Activated CD4-positive, alpha-beta T cell treated with anti-CD3 and anti-CD28 coated beads, Interleukin-2, amount 10 ng/mL, durations not matched to agents 24 days and 14 days (primary cell): ENCODE measurements at regions not wholly inside any gene's neighbourhood (a gene's known extent, or its start where the extent isn't known, plus 50 kb on each side); places are given as distances from the start of the nearest gene placed in this dataset.
"Not testable (repeated sequence)": the region's sequence is repeated elsewhere in the genome, so short reads cannot be mapped to it uniquely, and the experiment has no call there.

ENCODE experiments used
- DNase-seq: peaks from one replicate; pipeline ENCODE4 v3.0.0; 2022
- H3K27ac Mint-ChIP-seq: one replicate; pipeline ENCODE4 v1.8.0; 2022; ENCODE audit warnings: mild to moderate bottlenecking, mixed read lengths
- H3K27me3 Mint-ChIP-seq: one replicate; pipeline ENCODE4 v1.8.0; 2022; ENCODE audit warnings: mixed read lengths
- H3K36me3 Mint-ChIP-seq: one replicate; pipeline ENCODE4 v1.8.0; 2022; ENCODE audit warnings: low read depth, mild to moderate bottlenecking, mixed read lengths
- H3K4me1 Mint-ChIP-seq: one replicate; pipeline ENCODE4 v1.8.0; 2021; ENCODE audit warnings: mixed read lengths
- H3K4me3 Mint-ChIP-seq: one replicate; pipeline ENCODE4 v1.8.0; 2022; ENCODE audit warnings: mild to moderate bottlenecking, moderate library complexity, mixed read lengths
- H3K9me3 Mint-ChIP-seq: one replicate; pipeline ENCODE4 v1.8.0; 2021; ENCODE audit warnings: mixed read lengths
- intact Hi-C: fragments of 100-400 bp; cut with micrococcal nuclease; formaldehyde crosslinking; loops from one replicate; pipeline ENCODE4 v1.15.1; 2023

DNA sequence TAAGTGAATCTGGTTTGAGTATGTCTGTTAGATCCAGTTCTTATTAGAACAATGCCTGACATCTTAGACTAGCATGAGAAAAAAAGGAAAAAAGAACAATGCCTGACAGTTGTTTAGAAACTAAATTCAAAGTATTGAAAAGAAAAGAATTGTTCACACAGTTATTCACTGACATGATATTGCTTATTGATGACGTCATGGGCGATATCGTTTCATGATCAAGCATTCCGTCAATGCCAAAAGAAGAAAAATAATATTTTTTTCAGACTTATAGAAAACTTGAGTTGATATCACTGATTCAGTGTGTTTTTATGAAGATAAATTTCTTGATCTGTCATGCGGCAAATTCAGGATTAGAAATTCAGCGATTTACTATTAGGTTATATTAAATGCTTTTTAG, 196.5 kb upstream of the AGR3 start:
- DNase-seq, result no peak
- intact Hi-C loops, result no loop called here
- Mint-ChIP-seq H3K9me3 (peaks cover 10% of the 10 kb centered on the region), H3K36me3 (no peaks in the 10 kb centered on the region), H3K27me3 (peaks cover 14% of the 10 kb centered on the region), H3K4me1 (no peaks in the 10 kb centered on the region), H3K4me3 (no peak overlapping the region), H3K27ac (no peak overlapping the region)

GRCh38 chr7:17083392-17084165, 201.8 kb upstream of the AGR3 start:
- Mint-ChIP-seq H3K9me3 (peaks cover 13% of the 10 kb centered on the region), H3K27ac (no peak overlapping the region), H3K27me3 (peaks cover 20% of the 10 kb centered on the region), H3K36me3 (no peaks in the 10 kb centered on the region), H3K4me3 (no peak overlapping the region), H3K4me1 (no peaks in the 10 kb centered on the region)
- intact Hi-C loops, result no loop called here
- DNase-seq, result no peak

- peaks cover 13% of the 10 kb centered on the region for H3K9me3 Mint-ChIP-seq
- no peak for DNase-seq
- peaks cover 17% of the 10 kb centered on the region for H3K27me3 Mint-ChIP-seq
- intact Hi-C loops, result no loop called here
- H3K4me1 Mint-ChIP-seq, result no peaks in the 10 kb centered on the region
- H3K27ac Mint-ChIP-seq, result no peak overlapping the region
- H3K4me3 Mint-ChIP-seq, result no peak overlapping the region
- H3K36me3 Mint-ChIP-seq, result no peaks in the 10 kb centered on the region
Measured at GRCh38 chr7:17084166-17084475, 202.3 kb upstream of the AGR3 start.

DNA sequence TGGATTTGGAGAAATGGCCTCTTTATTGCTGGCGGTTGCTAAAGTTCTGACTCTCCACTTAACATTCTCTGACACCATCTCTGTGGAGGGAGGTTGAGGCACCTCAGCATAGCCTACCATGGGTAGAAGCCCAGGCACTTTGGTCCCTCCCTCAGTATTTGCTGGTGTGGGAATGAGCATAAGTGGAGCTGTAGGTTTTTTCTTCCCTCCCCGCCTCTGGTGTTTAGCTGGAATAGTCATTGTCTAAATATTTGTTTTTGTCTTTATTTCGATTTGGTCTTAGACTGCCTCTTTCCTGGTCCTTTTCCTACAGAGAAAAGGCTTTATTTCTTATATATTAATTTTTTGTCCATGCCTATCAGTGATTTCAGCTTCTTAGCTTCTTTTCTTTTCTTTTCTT, 203.4 kb upstream of the AGR3 start:
- DNase-seq, result no peak

DNA sequence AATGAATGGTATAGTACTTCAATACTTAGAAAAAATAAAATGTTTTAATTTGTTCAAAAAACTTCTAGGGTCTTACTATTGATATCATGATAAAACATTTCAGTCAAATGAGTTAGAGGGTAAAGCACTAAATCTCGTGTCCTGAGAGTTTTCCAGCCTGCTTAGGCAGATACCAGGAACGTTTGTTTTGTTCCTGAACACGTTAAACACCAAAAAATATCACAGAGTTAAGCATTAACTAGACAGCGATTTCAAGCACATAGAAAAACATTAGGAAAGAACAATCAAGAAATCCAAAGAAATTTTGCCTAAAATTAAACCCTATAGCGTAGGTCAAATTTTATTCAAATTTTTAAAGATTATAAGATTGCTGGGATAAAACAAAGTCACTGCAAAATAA, 204.6 kb upstream of the AGR3 start:
- H3K27ac Mint-ChIP-seq, result no peak overlapping the region
- peaks cover 17% of the 10 kb centered on the region for H3K9me3 Mint-ChIP-seq
- H3K36me3 Mint-ChIP-seq, result no peaks in the 10 kb centered on the region
- no peak overlapping the region for H3K4me3 Mint-ChIP-seq
- H3K27me3 Mint-ChIP-seq, result peaks cover 15% of the 10 kb centered on the region
- DNase-seq, result no peak
- H3K4me1 Mint-ChIP-seq, result no peaks in the 10 kb centered on the region
- intact Hi-C loops, result no loop called here

More for the DNA sequence above, 203.4 kb upstream of the AGR3 start:
- Mint-ChIP-seq H3K27ac (no peak overlapping the region), H3K27me3 (peaks cover 17% of the 10 kb centered on the region), H3K4me1 (no peaks in the 10 kb centered on the region), H3K9me3 (peaks cover 13% of the 10 kb centered on the region), H3K4me3 (no peak overlapping the region), H3K36me3 (no peaks in the 10 kb centered on the region)
- intact Hi-C loops, result no loop called here

DNA sequence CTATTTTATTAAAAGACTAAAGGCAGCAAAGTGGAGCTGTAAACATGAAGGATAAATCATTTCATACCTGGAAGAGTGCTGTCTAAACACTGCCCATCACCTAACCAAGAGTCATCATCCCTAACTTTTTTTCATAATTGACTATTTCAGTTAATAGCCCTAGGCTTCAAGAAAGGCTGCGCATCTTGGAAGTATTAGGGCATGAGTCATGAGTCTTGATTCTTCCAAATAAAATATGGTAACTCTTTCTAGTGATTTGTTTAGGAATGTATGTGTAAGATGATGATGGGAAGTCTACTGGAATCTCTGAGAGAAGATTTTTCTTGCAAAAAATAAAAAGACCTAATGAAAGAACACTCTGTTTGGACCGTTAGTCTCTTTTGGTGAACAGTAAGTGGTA, 207.7 kb upstream of the AHR start:
- DNase-seq, result no peak
- peaks cover 28% of the 10 kb centered on the region for H3K9me3 Mint-ChIP-seq
- H3K27me3 Mint-ChIP-seq, result peaks cover 7% of the 10 kb centered on the region
- H3K4me1 Mint-ChIP-seq, result no peaks in the 10 kb centered on the region
- intact Hi-C loops, result no loop called here
- H3K27ac Mint-ChIP-seq, result no peak overlapping the region
- H3K4me3 Mint-ChIP-seq, result no peak overlapping the region
- no peaks in the 10 kb centered on the region for H3K36me3 Mint-ChIP-seq

- Mint-ChIP-seq H3K9me3 (peaks cover 18% of the 10 kb centered on the region), H3K27ac (no peak overlapping the region)
Measured at GRCh38 chr7:17093461-17093860, 205.0 kb upstream of the AHR start.

DNA sequence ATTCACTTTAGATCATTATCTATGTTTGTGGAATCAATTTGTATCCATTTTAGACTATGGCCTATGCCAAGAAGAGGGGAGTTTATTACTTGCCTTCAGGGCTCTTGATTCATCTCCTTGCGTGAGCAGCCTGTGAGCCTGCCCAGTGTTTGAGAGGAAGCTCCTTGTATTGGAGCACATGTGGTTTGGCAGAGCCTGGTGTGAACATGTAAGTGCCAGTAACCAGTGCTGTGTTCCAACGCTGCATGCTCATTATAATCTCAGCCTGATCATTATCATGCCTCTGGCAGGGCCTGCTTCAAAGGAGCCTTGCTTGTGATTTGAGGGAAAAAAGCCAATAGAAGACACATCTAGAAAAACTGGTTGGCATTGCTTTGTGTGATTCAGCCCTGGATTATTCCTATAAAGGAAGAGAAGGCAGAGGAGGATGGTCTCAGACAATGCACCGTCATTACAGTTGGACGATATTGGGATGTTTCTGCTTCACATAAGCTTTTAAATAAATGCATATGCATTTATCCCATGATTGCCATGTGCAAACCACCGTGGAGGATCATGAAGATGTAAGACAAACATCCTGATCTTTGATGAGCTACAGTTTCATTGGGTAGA, 203.4 kb upstream of the AHR start:
- H3K27ac Mint-ChIP-seq, result no peak overlapping the region
- no peaks in the 10 kb centered on the region for H3K36me3 Mint-ChIP-seq
- DNase-seq, result no peak
- intact Hi-C loops, result loop anchor here (5.0 kb wide), 1 partner anchor 33 kb away; no protein-coding TSS in a partner anchor
- no peaks in the 10 kb centered on the region for H3K4me1 Mint-ChIP-seq
- H3K27me3 Mint-ChIP-seq, result no peaks in the 10 kb centered on the region
- H3K4me3 Mint-ChIP-seq, result no peak overlapping the region
- H3K9me3 Mint-ChIP-seq, result peaks cover 17% of the 10 kb centered on the region

More at GRCh38 chr7:17093461-17093860, 205.0 kb upstream of the AHR start:
- intact Hi-C loops, result no loop called here
- no peaks in the 10 kb centered on the region for H3K4me1 Mint-ChIP-seq
- DNase-seq, result no peak
- no peaks in the 10 kb centered on the region for H3K27me3 Mint-ChIP-seq
- no peak overlapping the region for H3K4me3 Mint-ChIP-seq
- H3K36me3 Mint-ChIP-seq, result no peaks in the 10 kb centered on the region

- DNase-seq, result no peak
- H3K27ac Mint-ChIP-seq, result no peak overlapping the region
- intact Hi-C loops, result loop anchor here (5.0 kb wide), 1 partner anchor 34 kb away; no protein-coding TSS in a partner anchor
- no peak overlapping the region for H3K4me3 Mint-ChIP-seq
- H3K4me1 Mint-ChIP-seq, result no peaks in the 10 kb centered on the region
- H3K9me3 Mint-ChIP-seq, result peaks cover 14% of the 10 kb centered on the region
- H3K27me3 Mint-ChIP-seq, result no peaks in the 10 kb centered on the region
- H3K36me3 Mint-ChIP-seq, result no peaks in the 10 kb centered on the region
Measured at GRCh38 chr7:17095931-17096330, 202.5 kb upstream of the AHR start.

GRCh38 chr7:17097668-17098297, 200.7 kb upstream of the AHR start:
- H3K36me3 Mint-ChIP-seq, result no peaks in the 10 kb centered on the region
- no peaks in the 10 kb centered on the region for H3K27me3 Mint-ChIP-seq
- no peak for DNase-seq
- intact Hi-C loops, result loop anchor here (5.0 kb wide), 1 partner anchor 35 kb away; no protein-coding TSS in a partner anchor
- H3K27ac Mint-ChIP-seq, result no peak overlapping the region
- peaks cover 16% of the 10 kb centered on the region for H3K9me3 Mint-ChIP-seq
- H3K4me1 Mint-ChIP-seq, result no peaks in the 10 kb centered on the region
- no peak overlapping the region for H3K4me3 Mint-ChIP-seq

GRCh38 chr7:17098515-17098914, 199.9 kb upstream of the AHR start:
- intact Hi-C loops, result loop anchor here (5.0 kb wide), 1 partner anchor 36 kb away; no protein-coding TSS in a partner anchor
- no peak overlapping the region for H3K27ac Mint-ChIP-seq
- H3K36me3 Mint-ChIP-seq, result no peaks in the 10 kb centered on the region
- no peaks in the 10 kb centered on the region for H3K27me3 Mint-ChIP-seq
- peaks cover 14% of the 10 kb centered on the region for H3K9me3 Mint-ChIP-seq
- H3K4me1 Mint-ChIP-seq, result no peaks in the 10 kb centered on the region
- no peak for DNase-seq
- H3K4me3 Mint-ChIP-seq, result no peak overlapping the region

DNA sequence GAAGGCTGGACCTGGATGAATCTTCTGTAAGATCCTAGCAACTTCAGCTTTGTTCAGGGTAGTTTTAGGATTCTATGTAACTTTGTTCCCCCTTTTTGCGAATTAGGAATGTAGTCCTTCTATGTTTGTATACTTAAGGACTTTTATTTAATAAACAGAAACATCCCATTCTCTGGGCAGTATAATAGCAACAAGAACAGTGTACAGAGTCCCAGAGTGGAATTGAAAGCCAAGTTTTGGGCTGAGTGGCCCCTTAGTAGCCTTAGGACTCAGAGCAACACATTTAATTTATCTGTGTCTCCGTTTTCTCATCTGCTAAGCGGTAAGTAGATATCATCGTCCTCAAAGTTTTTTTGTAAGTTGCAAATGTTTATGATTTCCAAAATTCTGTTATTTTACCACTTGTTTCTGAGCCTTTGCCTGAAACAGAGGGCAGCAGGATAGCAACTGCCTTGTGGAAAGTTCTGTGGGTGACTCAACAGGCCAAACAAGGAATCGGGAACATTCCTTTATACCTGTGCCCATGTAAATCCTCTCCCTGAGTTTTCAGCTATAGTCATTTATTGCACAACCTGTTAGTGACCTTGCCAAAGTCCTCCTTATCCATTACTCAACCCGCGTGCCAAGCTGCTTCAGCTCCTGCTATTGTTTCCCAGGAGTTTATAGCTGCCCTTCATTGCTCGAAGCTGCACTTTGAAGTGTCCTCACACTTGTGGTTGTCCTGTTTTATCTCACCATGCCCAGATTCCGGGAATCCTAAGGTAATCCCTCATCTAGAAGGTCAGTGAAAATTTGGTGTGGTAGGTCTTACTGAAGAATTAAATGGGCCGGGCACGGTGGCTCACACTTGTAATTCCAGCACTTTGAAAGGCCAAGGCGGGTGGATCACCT, 199.1 kb upstream of the AHR start:
- Mint-ChIP-seq H3K36me3 (no peaks in the 10 kb centered on the region), H3K4me3 (no peak overlapping the region), H3K9me3 (peaks cover 14% of the 10 kb centered on the region), H3K27ac (no peak overlapping the region), H3K27me3 (no peaks in the 10 kb centered on the region), H3K4me1 (no peaks in the 10 kb centered on the region)
- intact Hi-C loops, result loop anchor here (5.0 kb wide), 1 partner anchor 37 kb away; no protein-coding TSS in a partner anchor
- no peak for DNase-seq

- not testable (repeated sequence) for H3K27ac Mint-ChIP-seq, DNase-seq, H3K4me1 Mint-ChIP-seq, H3K27me3 Mint-ChIP-seq, H3K4me3 Mint-ChIP-seq, H3K9me3 Mint-ChIP-seq, H3K36me3 Mint-ChIP-seq
- intact Hi-C loops, result loop anchor here (5.0 kb wide), 1 partner anchor 38 kb away; no protein-coding TSS in a partner anchor
Measured at GRCh38 chr7:17099974-17100509, 198.4 kb upstream of the AHR start.
